HPDE6-E6E7 (cell line): ENCODE measurements at regions not wholly inside any gene's neighbourhood (a gene's known extent, or its start where the extent isn't known, plus 50 kb on each side); places are given as distances from the start of the nearest gene placed in this dataset.
"Not testable (repeated sequence)": the region's sequence is repeated elsewhere in the genome, so short reads cannot be mapped to it uniquely, and the experiment has no call there.

Experiments used
- DNase-seq: peaks from one replicate; pipeline ENCODE4 v3.0.0; 2011; ENCODE audit warnings: missing footprints; ENCODE audit errors: extremely low spot score

- DNase-seq: no peak
Observed at GRCh38 chr2:215862351-215862771, 151.0 kb downstream of the MREG start.

- no peak for DNase-seq
Observed at GRCh38 chr2:215861607-215862350, 151.6 kb downstream of the MREG start.

DNA sequence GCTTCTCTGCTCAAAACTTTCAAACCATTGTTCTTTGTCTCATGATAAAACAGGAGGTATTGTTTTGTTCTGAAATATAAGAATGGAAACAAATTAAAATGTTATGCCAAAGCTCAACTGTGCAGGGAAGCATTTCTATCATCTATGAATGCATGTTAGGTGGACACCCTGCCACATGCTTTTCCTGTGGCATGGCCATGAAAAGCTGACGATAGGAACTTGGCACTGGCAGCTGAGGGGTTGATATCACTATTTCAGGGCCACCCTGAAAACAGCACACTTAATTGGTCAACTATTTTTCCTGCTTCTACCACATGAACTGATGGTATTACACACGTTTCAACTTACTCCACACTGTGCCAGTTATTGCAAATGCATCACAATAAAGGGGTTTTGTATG lies 157.3 kb downstream of the MREG start:
- no peak for DNase-seq

- not testable (repeated sequence) for DNase-seq
Observed at GRCh38 chr2:215855308-215855707, 158.0 kb downstream of the MREG start.

GRCh38 chr2:215854008-215854407 lies 159.3 kb downstream of the MREG start:
- DNase-seq: no peak

DNA sequence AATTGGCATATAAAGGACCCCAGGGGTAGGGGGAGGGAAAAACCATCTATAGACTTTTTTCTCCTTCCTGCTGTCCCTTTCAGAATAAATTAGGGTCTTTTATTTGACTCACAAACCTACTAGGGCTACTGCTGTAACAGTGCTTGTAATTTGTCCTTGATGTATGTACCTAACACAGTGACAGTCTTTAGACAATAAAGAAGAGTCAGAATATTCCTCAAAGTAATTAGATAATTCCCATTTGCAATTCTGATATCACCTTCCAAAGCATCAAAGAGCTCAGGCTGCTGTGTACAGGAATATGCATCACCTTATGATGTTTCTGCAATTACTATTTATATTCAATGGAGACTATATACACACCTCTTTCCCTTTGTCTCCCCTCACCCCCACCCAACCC lies 161.7 kb downstream of the MREG start:
- DNase-seq: no peak

- no peak for DNase-seq
Observed at GRCh38 chr2:215851082-215851481, 162.3 kb downstream of the MREG start.

DNA sequence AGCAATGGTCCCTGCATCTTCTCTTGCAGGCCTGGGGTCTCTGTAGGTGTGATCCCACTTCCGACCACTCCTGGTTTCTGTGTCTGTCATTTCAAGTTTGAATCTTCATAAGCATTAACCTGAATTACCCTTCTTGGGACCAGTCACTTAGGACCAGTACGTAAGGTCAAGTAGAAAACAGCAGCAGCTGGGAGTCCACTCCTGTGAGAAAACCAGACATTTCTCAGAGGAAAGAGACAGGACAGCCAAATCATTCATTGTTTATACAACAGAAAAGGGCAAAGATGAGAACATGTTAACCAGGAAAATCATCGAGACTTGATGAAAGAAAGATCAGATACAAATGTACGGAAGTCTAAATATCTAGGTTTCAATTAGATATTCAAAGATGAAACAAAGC lies 163.0 kb downstream of the MREG start:
- DNase-seq: no peak

DNA sequence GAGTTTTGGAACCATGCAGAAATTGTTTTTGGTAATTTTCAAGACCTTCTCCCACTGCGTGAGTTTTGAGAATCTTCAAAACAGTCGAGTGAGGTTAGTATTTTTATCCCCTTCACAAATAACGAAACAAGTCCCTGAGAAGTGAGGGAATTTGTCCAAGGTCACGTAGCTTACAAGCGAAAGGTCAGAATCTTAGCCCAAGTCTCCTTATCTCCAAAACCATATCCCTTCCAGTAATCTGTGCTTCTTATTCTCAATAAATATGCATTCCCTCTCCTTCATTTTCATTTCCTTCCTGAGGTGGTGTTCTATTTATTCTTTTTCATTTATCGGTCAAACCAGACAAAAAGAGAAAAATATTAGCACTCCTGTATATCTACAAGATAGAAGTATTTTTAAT lies 163.6 kb downstream of the MREG start:
- DNase-seq: no peak

DNA sequence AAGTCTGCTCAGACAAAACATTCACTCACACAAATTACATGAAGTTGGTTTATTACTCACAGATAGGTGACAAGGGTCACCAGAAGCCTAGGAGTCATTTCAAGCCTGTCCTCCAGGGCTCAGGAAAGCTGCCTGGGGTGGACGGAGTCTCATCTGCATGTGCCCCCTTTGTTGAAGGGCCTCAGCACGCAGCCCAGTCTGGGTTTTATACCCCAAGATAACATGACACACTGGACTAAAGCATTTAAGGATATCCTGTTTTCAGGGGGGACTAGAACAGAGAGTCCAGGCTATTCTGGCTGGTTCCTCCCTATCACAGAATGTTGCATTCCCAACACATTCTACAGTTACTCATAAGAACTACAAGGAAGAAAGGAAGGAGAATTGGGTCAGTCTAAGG lies 164.7 kb downstream of the MREG start:
- DNase-seq: no peak

- no peak for DNase-seq
Observed at GRCh38 chr2:215848146-215848545, 165.2 kb downstream of the MREG start.

DNA sequence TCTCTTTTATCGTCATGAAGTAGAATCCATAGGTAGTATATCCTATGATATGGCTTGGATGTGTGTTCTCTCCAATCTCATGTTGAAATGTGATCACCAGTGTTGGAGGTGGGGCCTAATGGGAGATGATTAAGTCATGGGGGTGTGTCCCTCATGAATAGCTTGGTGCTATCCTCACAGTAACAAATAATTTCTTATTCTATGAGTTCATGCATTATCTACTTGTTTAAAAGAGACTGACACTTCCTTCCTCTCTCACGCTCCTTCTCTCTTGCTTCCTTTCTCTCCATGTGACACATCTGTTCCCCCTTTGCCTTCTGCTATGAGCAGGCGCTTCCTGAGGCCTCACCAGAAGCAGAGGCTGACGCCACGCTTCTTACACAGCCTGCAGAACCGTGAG lies 165.6 kb downstream of the MREG start:
- DNase-seq: no peak

- DNase-seq: no peak
Observed at GRCh38 chr2:215847056-215847455, 166.3 kb downstream of the MREG start.

DNA sequence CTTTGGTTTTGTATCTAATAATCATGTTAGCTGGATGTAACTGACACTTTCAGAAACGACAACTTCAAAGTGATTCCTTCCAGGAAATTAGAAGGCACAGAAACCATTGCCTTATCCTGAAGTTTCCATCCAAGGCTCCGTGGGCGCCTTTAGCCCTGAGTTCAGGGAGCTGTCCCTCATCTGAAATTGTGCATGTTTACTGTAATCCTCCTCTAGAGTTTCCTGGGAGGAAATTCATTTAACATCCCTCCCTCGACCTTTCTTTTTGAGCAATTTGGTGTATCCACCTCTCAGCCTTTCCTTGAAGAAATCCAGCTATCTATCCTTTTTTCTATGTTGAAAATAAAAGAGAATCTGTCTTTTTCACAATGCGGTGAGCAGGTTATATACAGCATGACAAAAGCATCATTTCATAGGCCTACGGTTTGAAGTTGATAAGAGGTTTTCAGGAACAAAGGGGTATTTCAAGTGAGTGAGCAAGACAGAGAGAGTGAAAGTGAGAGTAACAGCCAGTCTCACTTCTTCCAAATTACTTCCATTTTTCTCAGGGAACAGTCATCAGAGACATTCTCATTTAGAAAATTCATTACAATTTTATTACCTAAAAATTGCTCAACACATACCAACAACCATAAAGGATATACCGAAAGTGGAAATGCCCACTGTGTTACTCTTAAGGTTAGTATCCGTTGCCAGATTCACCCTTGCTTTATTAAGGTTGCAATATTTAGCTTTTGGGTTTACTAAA lies 167.3 kb downstream of the MREG start:
- DNase-seq: no peak

GRCh38 chr2:215843579-215843978 lies 169.8 kb downstream of the MREG start:
- peak; percentile 79 for DNase-seq

- no peak for DNase-seq
Observed at GRCh38 chr2:215841175-215841816, 172.1 kb downstream of the MREG start.

GRCh38 chr2:215839816-215840215 lies 173.5 kb downstream of the MREG start:
- no peak for DNase-seq

DNA sequence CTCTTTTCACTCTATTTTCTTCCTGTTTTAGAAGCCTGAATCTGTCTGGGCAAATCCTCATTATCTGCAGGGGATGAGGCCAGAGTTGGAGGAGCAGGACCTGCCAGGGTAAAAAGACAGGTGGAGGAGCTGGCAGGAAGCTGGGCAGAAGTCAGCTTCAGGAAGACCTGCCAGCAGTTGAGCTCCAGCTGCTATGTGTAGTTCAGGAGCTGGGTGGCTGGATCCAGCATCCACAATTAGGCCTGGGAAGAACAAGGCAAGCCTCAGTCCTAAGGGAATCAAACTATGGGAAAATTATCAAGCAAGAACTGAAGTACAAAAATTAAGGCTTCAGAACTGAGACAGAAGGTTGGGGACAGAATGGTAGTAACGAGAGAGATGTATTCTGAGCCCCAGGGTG lies 174.0 kb downstream of the MREG start:
- no peak for DNase-seq

DNA sequence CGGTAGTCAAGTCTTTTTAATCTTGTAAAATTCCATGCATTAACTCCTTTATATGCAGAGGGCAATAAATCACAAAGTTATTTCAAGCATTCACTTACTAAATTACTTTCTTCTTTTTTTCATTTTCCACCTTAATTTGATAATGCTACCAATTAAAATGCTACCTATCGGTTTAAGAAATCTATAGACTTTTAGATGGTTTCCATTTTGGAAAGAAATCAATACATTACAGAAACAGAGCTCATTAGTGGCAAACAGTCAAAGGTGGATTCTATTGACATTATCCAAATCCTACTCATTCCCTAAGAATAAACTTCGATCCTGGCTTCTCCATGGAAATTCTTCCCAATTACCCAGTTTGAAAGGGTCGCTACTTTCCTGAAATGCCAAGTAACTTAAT lies 176.5 kb downstream of the MREG start:
- no peak for DNase-seq

DNA sequence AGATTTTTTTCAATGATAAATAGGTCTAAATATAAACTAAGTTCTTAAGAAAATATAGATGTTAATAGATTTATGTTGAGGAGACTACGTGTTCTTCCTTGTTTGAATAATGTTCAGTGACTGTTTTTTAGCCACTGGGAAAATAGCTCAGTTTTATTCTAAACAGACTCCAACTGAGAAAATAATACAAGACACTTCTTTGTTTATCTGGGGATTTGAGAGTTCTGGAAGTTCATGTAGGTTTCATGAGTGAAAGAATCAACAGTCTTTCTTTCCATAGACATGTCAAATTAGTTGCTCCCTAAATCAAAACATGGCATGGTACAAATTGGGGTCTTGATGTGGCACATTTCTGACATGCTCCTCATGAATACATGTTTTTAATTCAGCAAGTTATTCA lies 177.7 kb downstream of the MREG start:
- no peak for DNase-seq

DNA sequence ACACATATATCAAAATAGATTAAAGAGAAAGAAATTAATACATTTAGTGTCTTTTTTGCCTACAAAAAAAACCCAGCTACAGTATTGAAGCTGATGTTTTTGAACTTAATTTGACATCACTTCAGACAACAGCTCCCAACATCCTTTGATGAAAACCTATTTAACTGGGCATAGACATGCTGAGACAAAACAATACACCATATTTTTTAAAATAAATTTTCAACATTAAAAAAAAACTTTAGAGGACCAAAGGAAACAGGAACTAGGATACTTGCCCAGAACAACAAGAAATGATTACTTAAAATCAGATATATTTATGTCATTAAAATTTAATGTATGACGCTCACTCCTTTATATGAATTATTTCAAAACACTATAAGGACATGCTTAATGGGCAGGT lies 178.1 kb downstream of the MREG start:
- DNase-seq: no peak

- DNase-seq: peak; percentile 41
Observed at GRCh38 chr2:215833531-215834162, 179.7 kb downstream of the MREG start.
